ENCODE measurements at regions not wholly inside any gene's neighbourhood (a gene's known extent, or its start where the extent isn't known, plus 50 kb on each side); places are given as distances from the start of the nearest gene placed in this dataset.
A peak's percentile ranks its signal among the peaks of the same experiment; 100 is the strongest.

DNA sequence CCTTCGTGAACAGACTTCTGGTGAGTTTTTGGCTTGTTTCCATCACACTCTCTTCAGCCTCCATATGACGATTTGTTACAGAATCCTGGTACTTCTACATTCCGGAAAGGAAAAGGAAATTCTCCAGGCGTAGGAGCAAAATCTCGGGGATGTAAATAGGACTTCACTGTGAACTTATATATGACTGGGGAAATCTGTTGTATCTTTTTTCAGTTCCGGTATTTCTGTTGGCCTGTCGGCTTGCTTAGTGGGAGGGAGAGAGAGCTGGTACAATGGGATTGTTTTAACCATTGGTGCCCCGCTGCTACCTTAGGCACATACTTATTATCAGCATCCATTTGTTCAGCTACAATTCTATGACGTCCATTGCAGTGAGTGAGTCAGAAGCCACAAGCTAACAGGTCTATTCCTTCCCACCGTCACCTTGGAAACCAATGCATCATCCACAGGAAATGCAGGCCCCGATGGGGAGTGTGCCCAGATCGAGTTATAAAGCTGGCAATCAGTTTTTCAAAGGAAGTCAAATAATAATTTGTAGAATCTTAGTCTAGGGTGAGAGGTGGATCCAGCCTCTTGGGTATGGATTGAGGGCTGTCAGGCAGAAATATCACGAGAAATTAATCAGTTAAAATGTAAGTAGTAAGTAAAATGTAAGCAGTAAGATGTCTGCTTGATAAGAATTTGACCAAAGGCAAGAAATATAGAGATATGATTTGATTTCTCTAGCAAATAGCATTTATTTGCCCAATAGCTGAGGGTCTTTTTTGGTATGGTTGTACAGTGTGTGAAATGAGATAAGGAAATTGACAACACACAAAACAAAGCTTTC is 92.0 kb upstream of the MKLN1 start:
- TF ChIP-seq, protein P1, sequence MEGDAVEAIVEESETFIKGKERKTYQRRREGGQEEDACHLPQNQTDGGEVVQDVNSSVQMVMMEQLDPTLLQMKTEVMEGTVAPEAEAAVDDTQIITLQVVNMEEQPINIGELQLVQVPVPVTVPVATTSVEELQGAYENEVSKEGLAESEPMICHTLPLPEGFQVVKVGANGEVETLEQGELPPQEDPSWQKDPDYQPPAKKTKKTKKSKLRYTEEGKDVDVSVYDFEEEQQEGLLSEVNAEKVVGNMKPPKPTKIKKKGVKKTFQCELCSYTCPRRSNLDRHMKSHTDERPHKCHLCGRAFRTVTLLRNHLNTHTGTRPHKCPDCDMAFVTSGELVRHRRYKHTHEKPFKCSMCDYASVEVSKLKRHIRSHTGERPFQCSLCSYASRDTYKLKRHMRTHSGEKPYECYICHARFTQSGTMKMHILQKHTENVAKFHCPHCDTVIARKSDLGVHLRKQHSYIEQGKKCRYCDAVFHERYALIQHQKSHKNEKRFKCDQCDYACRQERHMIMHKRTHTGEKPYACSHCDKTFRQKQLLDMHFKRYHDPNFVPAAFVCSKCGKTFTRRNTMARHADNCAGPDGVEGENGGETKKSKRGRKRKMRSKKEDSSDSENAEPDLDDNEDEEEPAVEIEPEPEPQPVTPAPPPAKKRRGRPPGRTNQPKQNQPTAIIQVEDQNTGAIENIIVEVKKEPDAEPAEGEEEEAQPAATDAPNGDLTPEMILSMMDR (conservative IDR thresholded peaks at IDR 0.05; ENCODE audit: low read depth, low read length), result no peak
- DNase-seq (ENCODE audit: low read depth), result peak; percentile 99
- H3K4me3 ChIP-seq (ENCODE audit: low read length), result peak overlapping the region; percentile 31

DNA sequence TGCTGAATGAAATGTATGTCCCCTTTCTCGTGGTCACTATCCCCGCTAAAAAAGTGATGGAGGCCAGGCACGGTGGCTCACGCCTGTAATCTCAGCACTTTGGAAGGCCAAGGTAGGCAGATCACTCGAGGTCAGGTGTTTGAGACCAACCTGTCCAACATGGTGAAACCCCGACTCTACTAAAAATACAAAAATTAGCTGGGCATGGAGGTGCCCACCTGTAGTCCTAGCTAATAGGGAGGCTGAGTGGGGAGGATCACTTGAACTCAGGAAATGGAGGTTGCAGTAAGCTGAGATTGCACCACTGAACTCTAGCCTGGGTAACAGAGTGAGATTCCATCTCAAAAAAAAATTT is 91.4 kb upstream of the MKLN1 start:
- DNase-seq (ENCODE audit: low read depth), result no peak
- no peak overlapping the region for H3K4me3 ChIP-seq (ENCODE audit: low read length)

DNA sequence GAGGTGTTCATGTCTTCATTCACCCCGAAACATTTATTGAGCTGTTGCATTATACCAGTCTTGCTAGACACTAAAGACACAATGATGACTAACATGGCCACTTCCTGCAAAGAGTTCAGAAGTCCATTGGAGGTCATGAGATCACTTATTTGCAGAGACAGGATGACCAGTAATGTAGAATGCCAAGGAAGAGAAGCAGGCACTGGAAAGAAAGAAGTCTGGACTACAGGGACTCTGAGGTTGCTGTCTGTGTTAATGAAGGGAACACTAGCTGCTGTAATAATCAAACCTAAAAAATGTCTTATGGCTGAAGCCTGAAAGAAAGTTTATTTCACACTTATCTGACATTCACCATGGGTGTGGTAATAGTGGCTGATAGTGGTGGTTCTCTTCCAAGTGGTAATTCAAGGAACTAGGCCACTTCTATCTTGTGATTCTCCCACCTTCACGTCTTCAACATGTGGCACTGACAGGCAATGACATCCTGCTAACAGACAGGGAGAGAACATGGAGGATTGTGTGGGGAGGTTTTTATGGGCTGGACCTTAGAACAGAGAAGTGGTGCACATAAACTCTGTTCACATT is 89.2 kb upstream of the MKLN1 start:
- TF ChIP-seq, protein P1 (conservative IDR thresholded peaks at IDR 0.05; ENCODE audit: low read depth, low read length), result no peak
- no peak overlapping the region for H3K4me3 ChIP-seq (ENCODE audit: low read length)
- no peak for DNase-seq (ENCODE audit: low read depth)

More for the DNA sequence above, 91.4 kb upstream of the MKLN1 start:
- TF ChIP-seq, protein P1 (conservative IDR thresholded peaks at IDR 0.05; ENCODE audit: low read depth, low read length), result no peak

DNA sequence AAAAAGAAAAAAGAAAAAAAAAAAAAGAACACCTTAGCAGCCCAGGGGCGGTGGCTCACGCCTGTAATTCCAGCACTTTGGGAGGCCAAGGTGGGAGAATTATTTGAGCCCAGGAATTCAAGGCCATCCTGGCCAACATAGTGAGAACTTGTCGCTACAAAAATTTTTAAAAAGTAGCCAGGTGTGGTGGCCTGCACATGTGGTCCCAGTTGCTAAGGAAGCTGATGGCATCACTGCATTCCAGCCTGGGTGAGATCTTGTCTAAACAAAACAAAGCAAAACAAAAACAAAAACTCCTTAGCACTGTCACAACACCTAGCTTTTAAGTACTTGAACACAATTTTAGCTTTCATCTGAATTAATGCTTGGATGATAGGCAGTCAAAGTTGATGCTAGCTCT is 86.3 kb upstream of the MKLN1 start:
- TF ChIP-seq, protein P1 (conservative IDR thresholded peaks at IDR 0.05; ENCODE audit: low read depth, low read length), result no peak
- H3K4me3 ChIP-seq (ENCODE audit: low read length), result no peak overlapping the region
- no peak for DNase-seq (ENCODE audit: low read depth)

DNA sequence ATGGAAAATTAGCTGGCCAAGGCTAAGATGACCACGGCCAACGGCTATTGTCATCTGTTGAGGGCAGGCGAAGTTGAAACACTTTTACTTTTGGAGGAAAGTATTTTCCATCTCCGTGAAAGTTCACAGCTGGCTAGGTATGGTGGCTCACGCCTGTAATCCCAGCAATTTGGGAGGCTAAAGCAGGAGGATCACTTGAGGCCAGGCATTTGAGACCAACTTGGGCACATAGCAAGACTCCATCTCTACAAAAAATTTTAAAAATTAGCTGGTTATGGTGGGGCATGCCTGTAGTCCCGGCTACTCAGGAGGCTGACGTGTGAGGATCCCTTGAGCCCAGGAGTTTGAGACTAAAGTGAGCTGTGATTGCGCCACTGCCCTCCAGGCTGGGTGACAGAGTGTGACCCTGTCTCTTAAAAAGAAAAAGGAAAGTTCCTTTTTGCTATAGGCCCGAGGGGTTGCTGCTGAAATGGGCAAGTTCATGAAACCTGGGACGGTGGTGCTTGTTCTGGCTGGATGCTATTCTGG is 85.5 kb upstream of the MKLN1 start:
- TF ChIP-seq, protein P1 (conservative IDR thresholded peaks at IDR 0.05; ENCODE audit: low read depth, low read length), result no peak
- no peak overlapping the region for H3K4me3 ChIP-seq (ENCODE audit: low read length)
- no peak for DNase-seq (ENCODE audit: low read depth)

DNA sequence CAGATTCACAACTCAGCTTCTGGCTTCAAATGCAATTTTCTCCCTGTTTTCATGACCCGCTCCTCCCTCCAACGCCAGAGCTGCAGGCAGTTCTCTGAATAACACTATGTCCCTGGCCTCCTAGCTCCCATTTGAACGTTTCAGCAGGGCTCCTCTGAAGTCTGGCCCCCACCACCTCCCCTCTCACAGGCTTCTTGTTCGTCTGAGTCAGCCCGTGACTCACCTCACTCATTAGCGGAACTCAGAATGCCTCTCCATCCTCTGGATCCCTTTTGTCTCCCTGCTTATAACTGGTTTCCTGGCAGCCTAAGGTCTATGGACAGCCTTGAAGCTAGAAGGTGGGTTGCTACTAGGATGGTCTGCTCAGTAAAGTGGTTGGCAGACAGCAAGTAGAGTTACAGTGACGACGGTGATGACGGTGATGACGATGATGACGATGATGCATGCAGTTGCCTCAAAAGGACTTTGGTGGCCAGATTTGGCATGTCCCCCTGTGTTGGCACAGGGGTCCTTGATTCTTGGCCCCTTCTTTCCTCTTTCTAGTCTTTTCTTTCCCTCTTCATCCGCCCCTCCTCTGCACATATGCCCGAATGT is 83.3 kb upstream of the MKLN1 start:
- DNase-seq (ENCODE audit: low read depth), result peak; percentile 85
- no peak overlapping the region for H3K4me3 ChIP-seq (ENCODE audit: low read length)
- TF ChIP-seq, protein P1 (conservative IDR thresholded peaks at IDR 0.05; ENCODE audit: low read depth, low read length), result no peak
